ENCODE measurements at regions not wholly inside any gene's neighbourhood (a gene's known extent, or its start where the extent isn't known, plus 50 kb on each side); places are given as distances from the start of the nearest gene placed in this dataset.
"Not testable (repeated sequence)": the region's sequence is repeated elsewhere in the genome, so short reads cannot be mapped to it uniquely, and the experiment has no call there.

DNA sequence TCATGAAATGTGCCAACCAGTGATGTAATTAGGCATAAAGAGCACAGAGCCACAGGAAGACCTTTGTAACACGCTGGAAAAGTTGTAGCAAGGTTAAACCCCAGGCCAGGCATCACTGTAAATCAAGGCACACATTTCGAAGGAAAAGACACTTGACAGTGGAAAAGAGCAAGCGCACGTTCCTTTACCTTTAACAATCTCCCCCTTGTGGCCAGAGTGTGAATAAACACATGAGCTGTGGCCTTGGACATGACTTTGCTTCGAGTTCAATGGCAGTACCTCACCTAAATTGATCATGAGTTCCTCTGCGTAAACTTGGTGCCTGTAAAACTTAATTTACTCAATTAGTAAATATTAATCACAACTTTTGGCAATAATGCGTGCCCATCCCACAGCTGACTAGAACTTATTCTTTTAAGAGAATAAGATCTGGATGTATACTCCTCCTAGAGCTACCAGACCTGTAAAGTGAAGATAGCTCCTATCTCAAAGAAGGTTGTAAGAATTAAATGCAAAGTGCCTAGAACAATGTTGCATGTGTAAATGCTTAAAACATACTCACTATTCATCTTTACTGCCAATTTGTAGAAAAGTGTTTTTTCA is 757.0 kb upstream of the NECTIN3 start:
- H3K4me3 ChIP-seq (ENCODE audit: low read depth, low read length): no peak overlapping the region
- TF ChIP-seq, protein P1, sequence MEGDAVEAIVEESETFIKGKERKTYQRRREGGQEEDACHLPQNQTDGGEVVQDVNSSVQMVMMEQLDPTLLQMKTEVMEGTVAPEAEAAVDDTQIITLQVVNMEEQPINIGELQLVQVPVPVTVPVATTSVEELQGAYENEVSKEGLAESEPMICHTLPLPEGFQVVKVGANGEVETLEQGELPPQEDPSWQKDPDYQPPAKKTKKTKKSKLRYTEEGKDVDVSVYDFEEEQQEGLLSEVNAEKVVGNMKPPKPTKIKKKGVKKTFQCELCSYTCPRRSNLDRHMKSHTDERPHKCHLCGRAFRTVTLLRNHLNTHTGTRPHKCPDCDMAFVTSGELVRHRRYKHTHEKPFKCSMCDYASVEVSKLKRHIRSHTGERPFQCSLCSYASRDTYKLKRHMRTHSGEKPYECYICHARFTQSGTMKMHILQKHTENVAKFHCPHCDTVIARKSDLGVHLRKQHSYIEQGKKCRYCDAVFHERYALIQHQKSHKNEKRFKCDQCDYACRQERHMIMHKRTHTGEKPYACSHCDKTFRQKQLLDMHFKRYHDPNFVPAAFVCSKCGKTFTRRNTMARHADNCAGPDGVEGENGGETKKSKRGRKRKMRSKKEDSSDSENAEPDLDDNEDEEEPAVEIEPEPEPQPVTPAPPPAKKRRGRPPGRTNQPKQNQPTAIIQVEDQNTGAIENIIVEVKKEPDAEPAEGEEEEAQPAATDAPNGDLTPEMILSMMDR (IDR thresholded peaks at IDR 0.05; ENCODE audit: low read depth, low read length): peak; percentile 75
- DNase-seq (ENCODE audit: low read depth, low spot score): peak; percentile 65
- in situ Hi-C loops (cut with HindIII; ENCODE audit: low sequenced_read_pairs): no loop called here

DNA sequence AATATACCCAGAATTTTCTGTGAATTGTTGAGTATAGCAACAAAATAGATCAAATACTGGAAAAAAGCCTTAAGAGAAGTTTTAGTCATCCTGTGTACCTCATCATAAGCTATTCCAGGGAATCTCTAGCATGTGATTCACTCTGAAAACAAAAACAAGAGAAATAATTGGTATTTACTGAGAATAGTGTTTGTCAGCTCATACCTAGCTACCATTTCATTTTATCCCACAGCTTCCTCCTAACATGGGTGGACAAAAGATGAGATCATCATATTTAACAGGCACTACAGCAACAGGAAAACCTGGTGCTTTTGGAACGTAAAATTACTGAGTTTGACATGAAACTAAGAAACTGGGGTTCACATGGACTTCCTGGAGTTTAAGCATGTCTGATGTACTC is 753.5 kb upstream of the NECTIN3 start:
- in situ Hi-C loops (cut with HindIII; ENCODE audit: low sequenced_read_pairs): no loop called here
- DNase-seq (ENCODE audit: low read depth, low spot score): peak; percentile 33

DNA sequence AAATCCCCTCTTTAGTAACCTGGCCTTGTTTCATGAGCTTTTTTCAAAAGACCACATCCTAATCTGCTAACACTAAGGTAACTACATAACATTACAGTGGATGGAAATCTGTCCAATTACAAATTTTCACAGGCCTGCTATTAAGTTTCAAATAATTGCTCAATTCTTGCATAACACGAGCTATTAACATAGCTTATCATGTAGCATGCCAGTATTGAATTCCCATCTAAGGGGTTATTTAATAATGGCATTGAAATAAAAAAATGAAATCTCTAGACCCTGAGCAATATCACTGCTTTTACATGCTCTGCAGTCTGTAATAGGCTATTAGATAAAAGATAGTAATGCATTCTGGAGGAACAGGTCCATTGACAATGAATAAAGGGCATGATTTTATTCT is 748.3 kb upstream of the NECTIN3 start:
- in situ Hi-C loops (cut with HindIII; ENCODE audit: low sequenced_read_pairs): no loop called here
- TF ChIP-seq, protein P1 (IDR thresholded peaks at IDR 0.05; ENCODE audit: low read depth, low read length): no peak
- no peak overlapping the region for H3K4me3 ChIP-seq (ENCODE audit: low read depth, low read length)
- DNase-seq (ENCODE audit: low read depth, low spot score): no peak

More for the DNA sequence above, 753.5 kb upstream of the NECTIN3 start:
- H3K4me3 ChIP-seq (ENCODE audit: low read depth, low read length): no peak overlapping the region
- TF ChIP-seq, protein P1 (IDR thresholded peaks at IDR 0.05; ENCODE audit: low read depth, low read length): no peak

DNA sequence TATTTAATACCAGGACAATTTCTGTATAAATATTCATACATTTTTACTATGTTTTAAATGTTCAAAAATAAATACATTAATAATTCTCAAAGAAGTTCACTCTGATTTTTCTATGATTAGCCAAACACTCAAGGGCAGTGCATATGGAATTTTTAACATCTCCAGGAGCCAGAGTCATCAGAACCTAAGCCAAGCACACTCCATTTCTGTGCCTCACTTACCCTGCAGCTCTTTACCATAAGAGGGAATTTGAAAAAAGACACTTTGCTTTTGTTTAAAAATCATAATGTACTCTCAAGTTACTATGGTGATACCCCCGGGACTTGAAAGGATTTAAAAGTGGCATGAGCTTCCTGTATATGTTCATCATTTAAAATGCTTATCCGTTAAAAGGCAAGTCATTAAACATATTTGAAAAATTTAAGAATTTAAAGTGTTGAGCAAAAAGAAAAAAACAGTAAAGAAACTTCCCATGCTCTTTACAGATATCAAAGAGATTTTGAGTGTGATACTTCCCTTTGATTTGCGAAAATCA is 747.4 kb upstream of the NECTIN3 start:
- TF ChIP-seq, protein P1 (IDR thresholded peaks at IDR 0.05; ENCODE audit: low read depth, low read length): no peak
- no peak overlapping the region for H3K4me3 ChIP-seq (ENCODE audit: low read depth, low read length)
- no peak for DNase-seq (ENCODE audit: low read depth, low spot score)
- in situ Hi-C loops (cut with HindIII; ENCODE audit: low sequenced_read_pairs): no loop called here

DNA sequence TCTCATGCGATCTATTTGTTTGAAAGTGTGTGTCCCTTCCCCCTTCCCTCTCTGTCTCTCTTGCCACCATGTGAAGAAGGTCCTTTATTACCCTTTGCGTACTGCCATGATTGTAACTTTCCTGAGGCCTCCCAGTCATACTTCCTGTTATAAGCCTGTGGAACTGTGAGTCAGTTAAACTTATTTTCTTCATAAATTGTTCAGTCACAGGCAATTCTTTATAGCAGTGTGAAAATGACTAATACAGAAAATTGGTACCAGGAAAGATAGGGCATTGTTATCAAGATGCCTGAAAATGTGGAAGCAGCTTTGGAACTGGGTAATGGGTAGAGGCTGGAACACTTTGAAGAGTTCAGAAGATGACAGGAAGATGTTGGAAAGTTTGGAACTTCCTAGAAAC is 743.7 kb upstream of the NECTIN3 start:
- TF ChIP-seq, protein P1 (IDR thresholded peaks at IDR 0.05; ENCODE audit: low read depth, low read length): no peak
- H3K4me3 ChIP-seq (ENCODE audit: low read depth, low read length): no peak overlapping the region
- DNase-seq (ENCODE audit: low read depth, low spot score): peak; percentile 31
- in situ Hi-C loops (cut with HindIII; ENCODE audit: low sequenced_read_pairs): no loop called here

DNA sequence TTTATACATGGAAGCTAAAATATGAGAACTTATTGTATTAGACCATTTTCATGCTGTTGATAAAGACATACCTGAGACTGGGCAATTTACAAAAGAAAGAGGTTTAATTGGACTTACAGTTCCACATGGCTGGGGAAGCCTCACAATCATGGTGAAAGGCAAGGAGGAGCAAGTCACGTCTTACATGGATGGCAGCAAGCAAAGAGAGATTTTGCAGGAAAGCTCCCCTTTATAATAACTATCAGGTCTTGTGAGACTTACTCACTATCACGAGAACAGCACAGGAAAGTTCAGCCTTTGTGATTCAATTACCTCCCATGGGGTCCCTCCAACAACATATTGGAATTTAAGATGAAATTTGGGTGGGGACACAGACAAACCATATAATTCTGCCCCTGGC is 740.1 kb upstream of the NECTIN3 start:
- in situ Hi-C loops (cut with HindIII; ENCODE audit: low sequenced_read_pairs); H3K4me3 ChIP-seq (ENCODE audit: low read depth, low read length); DNase-seq (ENCODE audit: low read depth, low spot score): not testable (repeated sequence)

DNA sequence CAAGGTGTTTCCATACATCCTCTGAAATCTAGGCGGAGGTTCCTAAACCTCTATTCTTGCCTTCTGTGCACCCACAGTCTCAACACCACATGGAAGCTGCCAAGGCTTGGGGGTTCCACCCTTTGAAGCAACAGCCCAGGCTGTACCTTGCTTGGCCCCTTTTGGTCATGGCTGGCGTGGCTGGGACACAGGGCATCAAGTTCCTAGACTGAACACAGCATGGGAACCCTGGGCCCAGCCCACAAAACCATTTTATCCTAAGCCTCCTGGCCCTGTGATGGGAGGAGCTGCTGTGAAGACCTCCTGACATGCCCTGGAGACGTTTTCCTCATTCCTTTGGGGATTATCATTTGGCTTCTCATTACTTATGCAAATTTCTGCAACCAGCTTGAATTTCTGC is 739.0 kb upstream of the NECTIN3 start:
- TF ChIP-seq, protein P1 (IDR thresholded peaks at IDR 0.05; ENCODE audit: low read depth, low read length): no peak
- DNase-seq (ENCODE audit: low read depth, low spot score): no peak
- in situ Hi-C loops (cut with HindIII; ENCODE audit: low sequenced_read_pairs): no loop called here
- no peak overlapping the region for H3K4me3 ChIP-seq (ENCODE audit: low read depth, low read length)
